ENCODE measurements at regions not wholly inside any gene's neighbourhood (a gene's known extent, or its start where the extent isn't known, plus 50 kb on each side); places are given as distances from the start of the nearest gene placed in this dataset.

- DNase-seq (ENCODE audit: low read depth, low spot score): no peak
- no peak overlapping the region for H3K4me3 ChIP-seq (ENCODE audit: low read length)
Measured at GRCh38 chr10:36602374-36602773, 523.0 kb upstream of the ANKRD30A start.

DNA sequence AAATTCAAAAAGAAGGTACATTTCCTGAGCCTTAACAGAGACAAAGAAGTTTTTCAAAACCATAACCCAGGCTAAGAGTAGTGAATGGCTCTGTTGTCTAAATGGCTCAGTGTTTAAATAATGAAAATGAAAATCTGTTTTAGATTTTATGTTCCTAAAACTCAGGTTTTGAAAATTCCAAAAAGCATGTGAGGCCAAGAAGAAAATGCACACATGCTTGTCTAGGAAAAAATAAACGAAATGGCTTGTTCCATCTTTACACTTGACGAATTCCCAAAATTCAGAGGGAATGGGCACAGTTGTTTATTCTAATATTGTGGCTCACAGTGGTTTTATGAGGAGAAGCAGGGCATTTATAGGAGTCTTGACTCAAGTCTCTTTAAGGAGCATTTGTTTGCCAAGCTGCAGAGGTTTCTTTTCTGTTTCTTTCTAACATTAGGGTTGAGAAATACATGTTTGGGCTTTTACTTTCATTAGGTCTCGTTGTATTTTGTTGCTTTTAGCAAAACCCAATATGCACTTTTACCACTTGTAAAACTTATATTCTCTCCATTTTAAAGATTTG is 527.6 kb upstream of the ANKRD30A start:
- DNase-seq (ENCODE audit: low read depth, low spot score): no peak
- no peak overlapping the region for H3K4me3 ChIP-seq (ENCODE audit: low read length)

- H3K4me3 ChIP-seq (ENCODE audit: low read length): no peak overlapping the region
Measured at GRCh38 chr10:36592964-36593363, 532.4 kb upstream of the ANKRD30A start.

DNA sequence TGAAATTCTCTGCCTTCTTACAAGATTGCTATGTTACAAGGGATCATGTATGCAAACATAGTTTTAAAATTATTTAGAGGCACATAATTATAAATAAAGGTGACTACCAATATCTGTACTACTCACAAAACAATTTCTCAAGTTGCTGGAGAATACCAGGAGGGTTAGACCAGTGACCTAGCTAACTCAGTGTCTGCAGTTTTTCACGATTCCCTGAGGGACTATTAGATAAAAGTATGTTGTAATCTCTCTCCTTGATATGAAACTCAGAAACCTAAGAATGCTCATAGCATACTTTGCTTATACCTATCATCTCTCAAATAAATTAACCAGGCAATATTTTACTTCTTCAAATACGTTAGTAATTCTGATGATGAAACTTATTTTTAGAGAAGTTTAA is 534.0 kb upstream of the ANKRD30A start:
- DNase-seq (ENCODE audit: low read depth, low spot score): no peak
- no peak overlapping the region for H3K4me3 ChIP-seq (ENCODE audit: low read length)

More at GRCh38 chr10:36592964-36593363, 532.4 kb upstream of the ANKRD30A start:
- DNase-seq (ENCODE audit: low read depth, low spot score): no peak

DNA sequence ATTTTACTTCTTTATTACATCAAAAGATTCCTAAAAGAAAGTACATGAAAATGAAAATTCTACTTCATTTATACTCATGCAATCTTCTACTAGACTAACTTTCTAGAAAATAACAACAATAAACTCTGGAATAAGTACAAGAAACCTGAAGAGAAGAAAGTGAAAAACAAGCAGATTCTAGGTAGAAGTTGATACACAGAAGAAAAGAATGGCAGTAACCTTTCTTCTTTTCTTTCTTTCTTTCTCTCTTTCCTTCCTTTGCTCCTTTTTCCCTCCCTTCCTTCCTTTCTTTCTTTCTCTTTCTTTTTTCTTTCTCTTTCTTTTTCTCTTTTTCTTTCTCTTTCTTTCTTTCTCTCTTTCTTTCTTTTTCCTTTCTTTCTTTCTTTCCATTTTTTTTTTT is 541.7 kb upstream of the ANKRD30A start:
- H3K4me3 ChIP-seq (ENCODE audit: low read length): no peak overlapping the region
- no peak for DNase-seq (ENCODE audit: low read depth, low spot score)

- DNase-seq (ENCODE audit: low read depth, low spot score): no peak
- H3K4me3 ChIP-seq (ENCODE audit: low read length): no peak overlapping the region
Measured at GRCh38 chr10:36581237-36581636, 544.2 kb upstream of the ANKRD30A start.

- no peak for DNase-seq (ENCODE audit: low read depth, low spot score)
Measured at GRCh38 chr10:36578306-36578705, 547.1 kb upstream of the ANKRD30A start.

DNA sequence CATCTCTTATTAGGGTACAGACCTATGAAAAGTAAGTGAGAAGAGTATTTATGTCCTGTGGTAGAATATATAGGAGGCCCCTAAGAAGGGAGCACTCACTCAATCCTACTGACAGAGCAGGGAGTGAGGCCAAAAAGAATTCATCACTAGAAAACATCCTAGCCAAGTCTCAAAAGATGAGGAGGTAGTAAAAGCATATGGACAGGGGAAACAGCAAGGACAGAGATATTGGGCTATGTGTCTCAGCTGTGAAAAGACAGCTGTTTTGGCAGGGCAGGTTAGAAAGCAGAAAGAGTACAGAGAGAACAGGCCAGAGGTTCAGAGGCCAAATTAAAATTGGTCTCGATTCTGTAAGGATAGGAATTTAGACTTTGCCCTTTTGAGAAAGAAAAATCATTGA is 548.3 kb upstream of the ANKRD30A start:
- no peak for DNase-seq (ENCODE audit: low read depth, low spot score)
- H3K4me3 ChIP-seq (ENCODE audit: low read length): no peak overlapping the region

More at GRCh38 chr10:36578306-36578705, 547.1 kb upstream of the ANKRD30A start:
- no peak overlapping the region for H3K4me3 ChIP-seq (ENCODE audit: low read length)

- DNase-seq (ENCODE audit: low read depth, low spot score): no peak
- H3K4me3 ChIP-seq (ENCODE audit: low read length): no peak overlapping the region
Measured at GRCh38 chr10:36574207-36574606, 551.2 kb upstream of the ANKRD30A start.

DNA sequence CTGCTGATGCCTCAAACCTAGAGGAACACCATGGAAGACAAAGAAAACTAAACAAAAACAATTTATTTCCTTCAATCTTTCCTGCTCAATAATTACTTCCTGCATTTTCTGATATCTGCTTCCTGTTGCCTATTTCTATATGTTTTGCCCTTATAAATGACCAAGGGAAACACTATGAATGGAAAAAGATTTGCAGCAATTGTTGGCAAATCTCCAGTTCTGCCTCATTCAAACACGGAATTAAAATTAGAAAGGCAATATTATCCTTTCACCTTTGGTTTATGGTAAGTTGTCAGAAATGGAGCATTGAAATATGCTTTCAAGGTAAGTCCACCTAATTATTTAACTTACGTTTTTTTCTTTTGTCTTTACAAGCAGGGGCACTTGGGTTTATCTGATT is 552.2 kb upstream of the ANKRD30A start:
- H3K4me3 ChIP-seq (ENCODE audit: low read length): no peak overlapping the region
- DNase-seq (ENCODE audit: low read depth, low spot score): no peak

DNA sequence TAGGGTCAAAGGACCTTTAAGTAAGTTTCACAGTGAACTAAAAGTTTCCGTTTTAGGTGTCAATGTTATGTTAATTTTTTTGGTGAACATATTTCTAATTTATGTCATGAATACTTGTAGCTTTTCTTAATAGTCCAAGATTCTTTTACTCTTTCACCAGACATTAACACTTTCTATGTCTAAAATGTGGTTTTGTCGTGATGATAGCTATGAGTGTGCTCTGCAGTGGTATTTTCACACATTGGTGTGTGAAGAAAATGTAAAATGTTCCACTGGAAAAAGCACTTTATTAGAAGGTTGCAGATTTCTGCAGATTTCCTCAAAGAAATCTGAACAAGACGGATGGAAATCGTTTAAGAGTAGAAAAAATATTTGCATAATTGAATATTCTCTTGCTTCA is 561.0 kb upstream of the ANKRD30A start:
- no peak for DNase-seq (ENCODE audit: low read depth, low spot score)
- H3K4me3 ChIP-seq (ENCODE audit: low read length): no peak overlapping the region

DNA sequence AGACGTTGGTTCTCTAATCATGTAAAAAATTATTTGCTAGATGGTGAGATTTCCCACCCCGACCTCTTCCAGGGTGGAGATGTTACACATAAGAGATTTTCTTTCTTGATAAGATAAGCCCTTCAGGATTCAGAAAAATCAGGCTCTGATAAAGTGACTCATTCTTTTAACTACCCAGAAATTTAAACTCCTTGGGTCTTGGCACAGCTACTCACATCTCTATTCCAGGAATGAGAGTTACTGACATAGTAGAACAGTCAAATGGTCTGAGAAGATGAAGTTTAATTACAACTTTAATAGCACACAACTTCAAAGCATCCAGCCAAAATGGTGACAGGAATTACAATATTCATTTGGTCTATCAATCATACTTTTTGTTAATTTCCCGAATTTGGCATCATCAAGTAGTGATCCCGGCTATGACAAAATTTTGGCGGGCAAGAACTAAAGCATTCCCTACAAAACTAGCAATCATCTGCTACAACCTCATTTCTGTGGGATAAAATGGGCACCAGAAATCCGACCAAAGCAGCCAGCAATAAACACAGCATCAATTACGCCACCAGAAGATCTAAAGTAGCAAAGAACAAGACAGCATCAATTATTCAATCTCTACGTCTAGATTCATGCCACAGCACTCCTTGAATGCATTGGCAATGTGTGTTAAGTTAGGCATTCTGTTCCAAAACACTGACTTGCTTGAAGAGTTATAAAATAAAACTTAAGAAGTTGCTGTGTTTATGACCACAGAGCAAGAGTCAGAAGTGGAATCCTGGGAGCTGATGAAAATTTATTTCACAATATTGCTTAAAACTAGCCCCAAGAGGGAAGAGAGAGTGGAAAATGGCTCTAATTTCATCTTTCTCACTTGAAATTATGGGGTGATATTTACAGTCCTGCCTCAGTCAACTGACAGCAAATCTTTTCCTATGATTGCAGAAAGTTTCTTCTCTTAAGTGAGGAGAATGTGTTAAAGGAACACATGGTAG is 565.7 kb upstream of the ANKRD30A start:
- DNase-seq (ENCODE audit: low read depth, low spot score): no peak
- no peak overlapping the region for H3K4me3 ChIP-seq (ENCODE audit: low read length)

DNA sequence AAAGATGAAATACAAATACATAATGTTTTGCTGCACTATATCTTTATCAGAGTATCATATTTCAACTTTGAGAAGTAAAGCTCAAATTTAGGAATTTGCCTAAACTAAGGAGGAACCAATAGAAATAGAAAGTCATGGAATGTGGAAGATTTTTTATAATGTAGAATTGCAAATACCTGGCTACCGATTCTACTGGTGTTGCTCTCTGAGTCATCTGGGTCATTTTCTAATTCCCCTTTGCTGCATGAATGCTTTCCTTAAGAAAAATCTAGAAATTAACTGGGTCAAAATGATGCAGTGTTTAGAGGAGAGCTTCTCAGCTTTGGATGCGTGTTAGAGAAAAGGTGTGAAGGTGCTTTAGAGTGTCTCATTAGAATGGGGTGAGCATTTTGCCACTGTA is 568.9 kb upstream of the ANKRD30A start:
- no peak overlapping the region for H3K4me3 ChIP-seq (ENCODE audit: low read length)
- DNase-seq (ENCODE audit: low read depth, low spot score): no peak

DNA sequence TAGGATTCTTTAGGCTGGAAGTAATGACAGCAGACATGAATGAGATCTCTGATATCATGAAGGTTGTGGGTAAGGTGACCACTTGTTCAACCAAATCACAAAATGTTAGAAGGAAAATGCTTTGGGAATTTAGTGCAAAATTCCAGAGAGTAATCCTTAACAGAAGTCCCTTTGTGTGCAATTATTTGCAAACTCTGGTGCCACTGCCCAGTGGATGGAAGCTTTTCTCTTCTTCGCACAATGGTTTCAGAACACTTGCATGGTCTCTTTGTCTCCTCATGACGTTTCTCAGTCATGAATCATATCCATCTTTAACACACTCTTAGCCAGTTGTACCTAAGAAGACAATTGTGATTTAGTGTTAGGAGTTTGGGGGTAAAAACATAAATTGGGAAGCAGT is 570.4 kb upstream of the ANKRD30A start:
- H3K4me3 ChIP-seq (ENCODE audit: low read length): no peak overlapping the region
- no peak for DNase-seq (ENCODE audit: low read depth, low spot score)

GRCh38 chr10:36547965-36548364 is 577.4 kb upstream of the ANKRD30A start:
- no peak overlapping the region for H3K4me3 ChIP-seq (ENCODE audit: low read length)
- no peak for DNase-seq (ENCODE audit: low read depth, low spot score)

- no peak overlapping the region for H3K4me3 ChIP-seq (ENCODE audit: low read length)
Measured at GRCh38 chr10:36542493-36542892, 582.9 kb upstream of the ANKRD30A start.

GRCh38 chr10:36540611-36541010 is 584.8 kb upstream of the ANKRD30A start:
- DNase-seq (ENCODE audit: low read depth, low spot score): no peak
- H3K4me3 ChIP-seq (ENCODE audit: low read length): no peak overlapping the region

More at GRCh38 chr10:36542493-36542892, 582.9 kb upstream of the ANKRD30A start:
- no peak for DNase-seq (ENCODE audit: low read depth, low spot score)

DNA sequence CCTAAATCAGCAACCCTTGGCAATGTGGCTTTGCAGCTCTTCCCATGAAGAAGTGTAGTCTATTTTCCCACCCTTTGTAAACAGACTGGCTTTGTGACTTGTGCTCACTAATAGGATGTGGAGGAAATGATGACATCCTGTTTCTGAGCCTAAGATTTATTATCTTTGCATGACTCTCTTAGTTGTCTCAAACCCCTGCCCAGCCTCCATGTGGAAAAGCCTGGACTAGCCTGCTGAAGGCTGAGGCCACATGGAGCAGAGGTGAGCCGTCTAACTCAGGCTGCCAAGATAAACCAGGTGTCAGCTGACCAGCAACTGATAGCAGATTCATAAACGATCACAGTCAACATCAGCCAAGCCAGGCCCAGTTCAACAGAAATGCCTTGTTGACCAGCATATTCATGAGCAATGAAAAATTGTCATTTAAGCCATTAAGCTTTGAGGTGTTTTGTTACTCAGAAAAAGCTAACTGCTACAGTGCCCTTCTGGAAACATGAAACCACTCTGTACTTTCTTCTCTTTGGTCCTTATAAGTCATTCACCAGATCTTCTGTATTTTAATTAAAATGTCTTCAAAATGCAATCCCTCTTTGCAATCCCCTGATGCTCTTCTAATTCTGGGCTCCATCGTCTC is 586.3 kb upstream of the ANKRD30A start:
- no peak for DNase-seq (ENCODE audit: low read depth, low spot score)
- no peak overlapping the region for H3K4me3 ChIP-seq (ENCODE audit: low read length)

DNA sequence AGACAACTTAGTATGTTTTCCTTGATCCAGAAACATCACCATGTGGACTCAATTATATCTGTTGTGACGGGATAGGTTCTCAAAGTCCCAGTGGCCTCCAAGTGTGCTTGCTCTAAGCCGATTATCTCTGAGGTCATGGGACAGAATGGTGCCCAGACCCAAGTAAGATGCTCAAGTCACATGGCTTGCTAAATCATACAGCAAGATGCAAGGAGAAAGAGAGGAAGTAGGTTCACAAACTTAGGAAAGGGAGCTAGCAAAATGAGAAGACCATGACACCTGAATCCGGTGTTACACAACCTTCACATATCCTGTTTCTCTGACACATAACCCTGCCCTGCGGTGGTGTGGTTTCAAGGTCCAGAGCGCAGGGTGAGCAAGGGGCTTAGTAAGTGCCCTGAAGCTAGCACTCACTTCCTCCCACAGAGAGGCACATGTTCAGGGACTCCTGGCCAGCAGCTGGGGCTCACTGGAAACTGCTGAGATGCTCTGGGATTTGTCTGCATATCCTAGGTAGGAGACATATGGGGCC is 590.9 kb upstream of the ANKRD30A start:
- peak; percentile 16 for DNase-seq (ENCODE audit: low read depth, low spot score)
- no peak overlapping the region for H3K4me3 ChIP-seq (ENCODE audit: low read length)

GRCh38 chr10:36533861-36534260 is 591.5 kb upstream of the ANKRD30A start:
- no peak overlapping the region for H3K4me3 ChIP-seq (ENCODE audit: low read length)
- no peak for DNase-seq (ENCODE audit: low read depth, low spot score)

Measured in Jurkat, Clone E6-1 (cell line).